ENCODE measurements at regions not wholly inside any gene's neighbourhood (a gene's known extent, or its start where the extent isn't known, plus 50 kb on each side); places are given as distances from the start of the nearest gene placed in this dataset.

- TF ChIP-seq CTCF (IDR thresholded peaks at IDR 0.05) (no peak), EZH2 (IDR thresholded peaks at IDR 0.05) (no peak), EZH2phosphoT487 (IDR thresholded peaks at IDR 0.05) (no peak)
These were observed 509.0 kb downstream of the KLHL13 start for GRCh38 chrX:117607561-117607960.

Data from neural progenitor cell (in vitro differentiated cells).